ENCODE measurements at regions not wholly inside any gene's neighbourhood (a gene's known extent, or its start where the extent isn't known, plus 50 kb on each side); places are given as distances from the start of the nearest gene placed in this dataset.

DNA sequence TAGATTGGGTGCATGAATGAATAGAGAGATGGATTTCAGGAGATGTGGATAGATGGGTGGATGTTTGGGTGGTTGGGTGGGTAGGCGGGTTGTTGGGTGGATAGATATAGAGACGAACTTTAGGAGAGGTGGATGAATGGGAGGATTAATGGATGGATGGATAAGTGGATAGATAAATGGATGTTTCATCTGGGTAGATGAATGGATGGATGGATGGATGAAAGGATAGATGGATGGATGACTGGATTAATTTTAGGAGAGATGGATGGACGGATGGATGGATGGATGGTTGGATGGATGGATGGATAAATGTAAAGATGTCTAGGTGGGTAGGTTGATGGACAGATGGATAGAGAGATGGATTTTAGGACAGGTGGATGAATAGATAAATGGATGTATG lies 511.3 kb downstream of the MIAT start:
- TF ChIP-seq GATA3 (IDR thresholded peaks at IDR 0.05; ENCODE audit: low read depth, low read length) = no peak
- TF ChIP-seq GATA2 (IDR thresholded peaks at IDR 0.05; ENCODE audit: low read depth, low read length) = no peak
